Activated naive CD4-positive, alpha-beta T cell treated with anti-CD3 and anti-CD28 coated beads for 36 hours (primary cell): ENCODE measurements at regions not wholly inside any gene's neighbourhood (a gene's known extent, or its start where the extent isn't known, plus 50 kb on each side); places are given as distances from the start of the nearest gene placed in this dataset.

Experiments used
- CTCF ChIA-PET: fragments of 350-600 bp; sonication (Branson Sonifier 250); formaldehyde crosslinking; loops from one replicate; lab custom pipeline; 2021; ENCODE audit warnings: antibody characterized with exemption; lab: Charles Lee
- DNase-seq: peaks from one replicate; pipeline ENCODE4 v3.0.0-alpha.2; 2020
- H3K27ac Mint-ChIP-seq: one replicate; pipeline ENCODE4 v1.8.0; 2021; ENCODE audit warnings: mild to moderate bottlenecking, mixed read lengths
- H3K27me3 Mint-ChIP-seq: one replicate; pipeline ENCODE4 v1.8.0; 2021; ENCODE audit warnings: low read depth, mixed read lengths
- H3K36me3 Mint-ChIP-seq: one replicate; pipeline ENCODE4 v1.8.0; 2021; ENCODE audit warnings: low read depth, mixed read lengths
- H3K4me1 Mint-ChIP-seq: one replicate; pipeline ENCODE4 v1.8.0; 2021; ENCODE audit warnings: low read depth, mixed read lengths
- H3K4me3 Mint-ChIP-seq: one replicate; pipeline ENCODE4 v1.8.0; 2021; ENCODE audit warnings: mild to moderate bottlenecking, moderate library complexity, mixed read lengths
- H3K9me3 Mint-ChIP-seq: one replicate; pipeline ENCODE4 v1.8.0; 2021; ENCODE audit warnings: mixed read lengths
- intact Hi-C: fragments of 100-400 bp; cut with micrococcal nuclease; formaldehyde crosslinking; loops from one replicate; pipeline ENCODE4 v1.15.1; 2023

DNA sequence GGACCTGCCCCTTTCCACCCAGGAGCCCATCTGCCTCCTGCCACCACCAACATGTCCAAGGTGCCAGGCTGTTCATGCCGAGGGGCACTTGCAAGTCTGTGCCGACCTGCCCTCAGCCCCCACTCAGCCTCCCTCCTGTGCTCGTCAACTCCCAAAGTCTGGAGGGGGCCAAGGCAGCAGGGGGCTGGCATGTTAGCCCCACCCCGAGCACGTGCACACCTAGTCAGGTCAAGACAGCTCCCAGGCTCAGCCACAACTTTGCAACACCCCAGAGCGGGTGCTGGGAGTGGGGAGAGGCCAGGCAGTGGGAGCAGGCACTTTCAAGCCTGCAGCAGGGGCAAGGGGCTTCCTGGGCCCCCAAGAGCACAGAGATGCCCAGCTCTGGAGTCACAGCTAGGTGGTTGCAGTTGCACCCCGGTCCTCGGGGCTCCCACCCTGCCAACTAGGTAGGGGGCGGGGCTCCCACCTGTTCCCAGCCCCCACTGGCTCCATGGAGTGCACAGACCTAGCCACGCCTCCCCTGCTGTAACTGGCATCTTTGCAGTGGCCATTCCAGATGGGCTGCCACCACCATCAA, 272.5 kb downstream of the CETN3 start:
- no peak overlapping the region for H3K4me3 Mint-ChIP-seq
- H3K27ac Mint-ChIP-seq: no peak overlapping the region
- H3K36me3 Mint-ChIP-seq: no peaks in the 10 kb centered on the region
- no peaks in the 10 kb centered on the region for H3K9me3 Mint-ChIP-seq
- intact Hi-C loops: loop anchor here (5.0 kb wide), 1 partner anchor 130 kb away; no protein-coding TSS in a partner anchor
- no peaks in the 10 kb centered on the region for H3K4me1 Mint-ChIP-seq
- CTCF ChIA-PET: interaction anchor here (0.9 kb wide), 1 partner anchor 298 kb away, joined by 3 read pairs; no protein-coding TSS in a partner anchor
- no peaks in the 10 kb centered on the region for H3K27me3 Mint-ChIP-seq
- DNase-seq: no peak

DNA sequence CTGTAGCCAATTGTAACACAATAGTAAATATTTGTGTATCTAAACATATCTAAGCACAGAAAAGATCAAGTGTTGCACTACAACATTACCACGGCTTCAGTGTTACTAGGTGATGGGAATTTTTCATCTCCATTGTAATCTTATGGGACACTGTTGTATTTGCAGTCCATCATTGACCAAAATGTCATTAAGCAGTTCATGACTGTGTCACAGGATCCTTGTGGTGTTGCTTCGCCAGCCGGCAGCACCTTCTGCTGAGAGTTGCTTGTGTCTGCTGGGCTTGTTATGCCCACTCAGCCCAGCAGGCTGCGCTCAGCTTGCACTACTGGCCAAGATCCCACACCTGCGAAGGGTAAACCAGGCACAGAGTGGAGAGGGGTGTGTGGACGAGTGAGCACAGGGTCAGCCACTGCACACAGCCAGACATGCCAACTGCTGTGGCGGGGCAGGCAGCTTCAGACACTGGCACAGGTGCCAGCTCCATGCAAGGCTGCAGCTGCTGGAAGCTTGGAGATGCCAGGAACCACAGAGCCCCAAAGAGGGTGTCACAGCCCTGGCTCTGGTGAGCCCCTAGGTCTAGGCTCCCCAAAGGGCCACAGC, 273.7 kb downstream of the CETN3 start:
- Mint-ChIP-seq H3K27me3 (no peaks in the 10 kb centered on the region), H3K27ac (no peak overlapping the region), H3K36me3 (no peaks in the 10 kb centered on the region), H3K9me3 (no peaks in the 10 kb centered on the region), H3K4me1 (no peaks in the 10 kb centered on the region), H3K4me3 (no peak overlapping the region)
- DNase-seq: no peak
- intact Hi-C loops: loop anchor here (5.0 kb wide), 1 partner anchor 131 kb away; no protein-coding TSS in a partner anchor
- CTCF ChIA-PET: interaction anchor here (0.9 kb wide), 1 partner anchor 300 kb away, joined by 3 read pairs; no protein-coding TSS in a partner anchor

DNA sequence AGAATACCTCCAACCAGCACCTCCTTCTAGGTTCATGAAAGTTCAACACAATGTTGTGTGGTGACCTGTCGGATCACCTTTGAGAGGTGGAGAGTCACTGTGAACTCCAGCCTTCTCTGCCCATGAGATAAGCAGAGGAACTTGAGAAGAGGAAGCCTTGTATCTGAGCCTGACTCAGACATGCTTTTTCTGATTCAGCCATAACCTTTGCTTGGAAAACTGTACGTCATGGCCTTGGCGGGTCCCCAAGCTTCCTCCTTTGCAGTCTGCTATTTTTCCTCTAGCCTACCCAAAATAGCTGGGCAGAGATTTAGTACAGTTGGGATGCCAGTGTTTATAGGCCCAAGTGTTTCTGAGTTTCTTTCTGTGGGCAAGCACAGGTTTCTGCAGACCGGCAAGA, 274.7 kb downstream of the CETN3 start:
- no peak overlapping the region for H3K4me3 Mint-ChIP-seq
- intact Hi-C loops: loop anchor here (5.0 kb wide), 1 partner anchor 132 kb away; no protein-coding TSS in a partner anchor
- H3K36me3 Mint-ChIP-seq: no peaks in the 10 kb centered on the region
- CTCF ChIA-PET: no interaction called here
- no peak overlapping the region for H3K27ac Mint-ChIP-seq
- no peaks in the 10 kb centered on the region for H3K9me3 Mint-ChIP-seq
- H3K4me1 Mint-ChIP-seq: no peaks in the 10 kb centered on the region
- no peak for DNase-seq
- H3K27me3 Mint-ChIP-seq: no peaks in the 10 kb centered on the region

DNA sequence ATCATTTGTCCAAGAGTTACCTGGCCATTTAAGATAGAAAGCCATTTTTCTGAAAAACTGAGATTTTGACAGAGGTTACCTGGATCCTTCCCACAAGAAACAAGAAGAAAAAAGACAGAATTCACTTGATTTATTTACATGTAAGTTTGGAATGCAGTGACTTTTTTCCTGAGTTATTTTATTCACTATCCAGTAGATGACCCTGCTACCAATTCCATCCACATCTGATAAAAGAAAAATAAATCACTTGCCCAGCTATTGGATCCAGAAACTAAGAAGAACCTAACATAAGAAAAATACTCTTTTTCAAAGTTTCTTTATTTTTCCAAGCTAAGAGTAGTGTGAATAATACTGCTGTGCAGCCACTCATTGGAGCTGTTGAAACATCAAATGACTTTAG, 275.2 kb downstream of the CETN3 start:
- DNase-seq: no peak
- Mint-ChIP-seq H3K36me3 (no peaks in the 10 kb centered on the region), H3K9me3 (no peaks in the 10 kb centered on the region), H3K4me1 (no peaks in the 10 kb centered on the region), H3K4me3 (no peak overlapping the region), H3K27ac (no peak overlapping the region), H3K27me3 (no peaks in the 10 kb centered on the region)
- intact Hi-C loops: no loop called here
- CTCF ChIA-PET: no interaction called here

DNA sequence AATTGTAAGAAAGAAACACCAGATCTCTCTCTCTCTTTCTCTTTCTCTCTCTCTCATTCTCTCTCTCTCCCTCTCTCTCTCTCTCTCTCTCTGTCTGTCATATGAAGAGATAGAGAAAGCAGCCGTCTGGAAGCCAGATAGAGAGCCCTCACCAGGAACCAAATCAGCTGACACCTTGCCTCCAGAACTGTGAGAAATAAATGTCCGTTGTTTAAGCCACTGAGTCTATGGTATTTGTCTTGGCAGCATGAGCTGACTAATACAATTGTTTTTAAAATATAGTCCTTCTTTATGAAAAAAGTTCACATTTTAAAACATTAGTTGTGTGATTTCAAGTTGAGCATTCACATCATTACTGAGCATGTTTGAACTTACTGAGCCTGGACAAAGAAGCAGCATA, 275.6 kb downstream of the CETN3 start:
- no peak overlapping the region for H3K4me3 Mint-ChIP-seq
- no peaks in the 10 kb centered on the region for H3K36me3 Mint-ChIP-seq
- no peak overlapping the region for H3K27ac Mint-ChIP-seq
- no peaks in the 10 kb centered on the region for H3K9me3 Mint-ChIP-seq
- intact Hi-C loops: no loop called here
- no peak for DNase-seq
- H3K27me3 Mint-ChIP-seq: no peaks in the 10 kb centered on the region
- H3K4me1 Mint-ChIP-seq: no peaks in the 10 kb centered on the region
- CTCF ChIA-PET: no interaction called here

DNA sequence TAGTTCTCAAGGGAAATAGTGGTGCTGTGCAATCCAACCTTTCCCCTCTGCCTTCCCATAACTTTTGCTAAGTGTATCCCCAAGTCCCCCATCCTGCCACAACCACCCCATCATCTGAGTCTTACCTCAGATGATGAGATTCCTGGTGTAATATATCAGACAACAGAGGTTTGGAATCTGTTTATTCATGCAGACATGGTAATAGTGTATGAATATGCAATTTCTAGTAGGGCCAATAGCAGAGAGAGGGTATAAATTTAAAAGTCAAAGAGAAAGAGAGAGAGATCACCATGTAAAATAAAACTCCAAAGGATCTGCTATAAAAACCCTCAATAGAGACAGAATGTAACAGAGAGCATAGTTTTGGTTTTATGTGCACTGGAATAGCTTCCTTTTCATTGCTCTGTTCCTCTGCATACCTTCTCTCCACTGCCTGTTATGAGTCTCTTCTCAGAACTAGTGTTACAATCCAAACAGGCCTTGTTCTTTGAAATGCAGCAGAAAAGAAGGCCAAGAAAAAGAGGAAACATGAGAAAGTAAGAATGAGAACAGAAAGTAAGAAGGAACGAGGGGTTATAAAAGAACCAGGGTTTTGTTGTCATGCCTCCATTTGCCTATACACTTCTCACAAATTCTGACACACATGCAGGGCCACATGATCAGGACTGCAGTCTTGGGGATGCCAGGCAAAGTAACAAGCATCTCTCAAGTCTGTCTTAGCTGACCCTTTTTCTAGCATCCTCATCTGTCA, 278.0 kb downstream of the CETN3 start:
- DNase-seq: no peak
- H3K36me3 Mint-ChIP-seq: no peaks in the 10 kb centered on the region
- no peaks in the 10 kb centered on the region for H3K9me3 Mint-ChIP-seq
- H3K4me1 Mint-ChIP-seq: no peaks in the 10 kb centered on the region
- H3K27me3 Mint-ChIP-seq: no peaks in the 10 kb centered on the region
- no peak overlapping the region for H3K27ac Mint-ChIP-seq
- no peak overlapping the region for H3K4me3 Mint-ChIP-seq
- CTCF ChIA-PET: no interaction called here
- intact Hi-C loops: no loop called here

DNA sequence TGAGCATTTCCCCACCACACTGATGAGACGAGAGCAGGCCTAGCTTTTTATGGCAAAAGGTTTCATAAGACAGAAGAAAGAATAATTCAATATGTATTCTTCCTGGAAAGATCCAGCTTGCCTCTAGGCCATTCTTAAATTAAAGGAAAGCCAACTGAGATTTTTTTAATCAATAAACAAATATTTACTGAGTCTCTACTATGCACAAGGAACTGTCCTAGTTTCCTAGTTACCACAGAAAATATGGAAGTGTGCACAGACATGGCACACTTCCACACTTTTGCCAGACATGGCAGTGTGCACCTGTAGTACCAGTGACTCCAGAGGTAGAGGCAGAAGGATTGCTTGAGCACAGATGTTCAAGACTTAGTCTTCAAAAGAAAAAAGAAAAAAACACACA, 281.0 kb downstream of the CETN3 start:
- DNase-seq: no peak
- no peaks in the 10 kb centered on the region for H3K36me3 Mint-ChIP-seq
- H3K27me3 Mint-ChIP-seq: no peaks in the 10 kb centered on the region
- no peak overlapping the region for H3K27ac Mint-ChIP-seq
- CTCF ChIA-PET: no interaction called here
- no peaks in the 10 kb centered on the region for H3K4me1 Mint-ChIP-seq
- intact Hi-C loops: no loop called here
- H3K9me3 Mint-ChIP-seq: no peaks in the 10 kb centered on the region
- H3K4me3 Mint-ChIP-seq: no peak overlapping the region

DNA sequence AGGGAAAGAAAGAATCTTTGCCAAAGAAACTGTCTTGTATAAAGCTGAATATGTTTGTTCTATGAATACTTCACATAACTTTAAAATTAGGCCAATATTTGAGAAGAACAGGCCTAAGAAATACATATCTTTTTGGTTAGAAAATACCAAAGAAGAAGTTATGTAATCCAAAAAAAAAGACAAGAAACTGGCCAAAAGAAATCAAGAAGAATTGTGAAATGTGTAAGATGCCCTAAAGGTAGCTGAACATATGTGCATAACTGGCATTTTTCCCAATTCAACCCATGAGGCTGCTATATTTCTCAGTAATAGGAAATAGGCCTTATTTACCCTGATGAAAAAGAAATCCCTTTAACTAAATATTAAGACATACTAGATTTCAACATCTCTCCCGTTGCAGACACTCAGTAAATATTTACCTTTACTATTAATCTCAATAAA, 290.0 kb downstream of the CETN3 start:
- H3K27ac Mint-ChIP-seq: no peak overlapping the region
- H3K4me1 Mint-ChIP-seq: no peaks in the 10 kb centered on the region
- H3K36me3 Mint-ChIP-seq: no peaks in the 10 kb centered on the region
- no peak for DNase-seq
- H3K27me3 Mint-ChIP-seq: no peaks in the 10 kb centered on the region
- CTCF ChIA-PET: no interaction called here
- no peaks in the 10 kb centered on the region for H3K9me3 Mint-ChIP-seq
- H3K4me3 Mint-ChIP-seq: no peak overlapping the region
- intact Hi-C loops: no loop called here

DNA sequence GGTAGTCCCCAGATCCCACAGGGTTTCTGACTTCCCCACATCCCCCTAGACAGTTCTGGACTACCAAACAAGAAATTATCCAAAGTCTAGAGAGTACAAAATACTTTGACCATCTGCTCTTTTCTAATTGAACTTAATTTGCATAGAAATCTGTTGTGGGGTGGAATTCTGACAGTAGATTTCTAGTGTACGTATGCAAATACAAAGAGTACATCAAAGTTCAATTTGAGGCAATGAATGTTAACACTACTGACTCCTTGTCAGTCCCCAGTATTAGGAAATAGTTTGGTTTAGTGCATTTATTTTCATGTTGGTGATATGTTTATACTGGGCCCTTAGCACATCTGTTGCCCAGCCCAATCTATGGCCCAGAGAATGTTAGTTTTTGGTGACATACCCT, 292.6 kb downstream of the CETN3 start:
- Mint-ChIP-seq H3K27me3 (no peaks in the 10 kb centered on the region), H3K36me3 (no peaks in the 10 kb centered on the region), H3K4me1 (no peaks in the 10 kb centered on the region), H3K4me3 (no peak overlapping the region), H3K27ac (no peak overlapping the region), H3K9me3 (no peaks in the 10 kb centered on the region)
- intact Hi-C loops: no loop called here
- CTCF ChIA-PET: no interaction called here
- DNase-seq: no peak

DNA sequence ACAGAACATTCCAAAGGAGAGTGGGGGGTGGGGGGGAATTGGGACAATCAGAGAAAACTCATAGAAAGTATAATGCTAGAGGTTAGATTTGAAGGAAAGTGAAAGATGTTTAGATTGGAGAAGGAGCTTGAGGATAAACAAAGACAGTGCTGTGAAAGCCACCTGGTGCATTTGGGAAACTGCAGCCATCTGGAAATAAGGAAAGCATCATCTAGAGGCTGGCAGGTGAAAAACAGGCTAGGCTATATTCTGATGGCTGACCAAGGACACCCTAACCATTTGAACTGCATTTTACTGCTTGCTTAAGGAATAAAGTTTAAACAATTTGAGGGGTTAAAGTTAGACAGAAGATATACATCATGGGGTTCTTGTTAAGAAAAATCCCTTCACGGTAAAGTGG, 296.4 kb downstream of the CETN3 start:
- intact Hi-C loops: no loop called here
- Mint-ChIP-seq H3K9me3 (no peaks in the 10 kb centered on the region), H3K36me3 (no peaks in the 10 kb centered on the region), H3K27ac (no peak overlapping the region), H3K4me1 (no peaks in the 10 kb centered on the region), H3K27me3 (no peaks in the 10 kb centered on the region), H3K4me3 (no peak overlapping the region)
- CTCF ChIA-PET: no interaction called here
- no peak for DNase-seq

DNA sequence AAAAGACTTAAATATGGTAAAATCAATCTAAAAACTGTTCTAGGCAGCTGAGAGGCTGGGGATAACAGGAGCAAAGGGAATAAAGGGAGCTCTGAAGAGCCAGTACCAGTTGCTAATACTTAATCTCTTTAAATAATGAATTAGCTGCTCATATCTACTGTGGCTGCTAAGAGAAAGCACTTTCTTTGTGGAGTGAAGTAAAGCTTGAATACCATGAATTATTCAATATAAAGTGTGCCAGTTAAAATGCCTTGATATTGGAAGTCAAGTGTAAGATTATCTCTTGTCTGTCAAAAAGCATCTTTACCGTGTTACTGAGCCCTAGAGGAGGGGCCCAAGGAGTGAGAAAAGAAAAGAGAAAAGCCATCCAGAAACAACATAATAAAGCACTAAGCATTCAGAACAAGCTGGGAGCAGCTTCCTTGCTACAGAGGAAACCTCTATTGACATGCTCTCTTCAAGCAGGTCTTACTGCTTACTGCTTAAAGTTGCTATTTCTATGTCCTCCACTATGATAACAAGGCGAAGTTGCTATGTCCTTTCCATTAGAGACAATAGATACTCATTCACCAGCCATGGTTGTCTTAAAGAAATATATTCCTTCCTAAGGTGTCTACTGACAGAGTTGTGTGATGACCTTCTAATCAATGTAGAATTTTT, 297.4 kb downstream of the CETN3 start:
- H3K36me3 Mint-ChIP-seq: no peaks in the 10 kb centered on the region
- CTCF ChIA-PET: interaction anchor here (0.5 kb wide), 1 partner anchor 55 kb away, joined by 3 read pairs; no protein-coding TSS in a partner anchor
- H3K4me1 Mint-ChIP-seq: no peaks in the 10 kb centered on the region
- intact Hi-C loops: no loop called here
- no peak overlapping the region for H3K27ac Mint-ChIP-seq
- DNase-seq: no peak
- no peak overlapping the region for H3K4me3 Mint-ChIP-seq
- H3K27me3 Mint-ChIP-seq: no peaks in the 10 kb centered on the region
- no peaks in the 10 kb centered on the region for H3K9me3 Mint-ChIP-seq

DNA sequence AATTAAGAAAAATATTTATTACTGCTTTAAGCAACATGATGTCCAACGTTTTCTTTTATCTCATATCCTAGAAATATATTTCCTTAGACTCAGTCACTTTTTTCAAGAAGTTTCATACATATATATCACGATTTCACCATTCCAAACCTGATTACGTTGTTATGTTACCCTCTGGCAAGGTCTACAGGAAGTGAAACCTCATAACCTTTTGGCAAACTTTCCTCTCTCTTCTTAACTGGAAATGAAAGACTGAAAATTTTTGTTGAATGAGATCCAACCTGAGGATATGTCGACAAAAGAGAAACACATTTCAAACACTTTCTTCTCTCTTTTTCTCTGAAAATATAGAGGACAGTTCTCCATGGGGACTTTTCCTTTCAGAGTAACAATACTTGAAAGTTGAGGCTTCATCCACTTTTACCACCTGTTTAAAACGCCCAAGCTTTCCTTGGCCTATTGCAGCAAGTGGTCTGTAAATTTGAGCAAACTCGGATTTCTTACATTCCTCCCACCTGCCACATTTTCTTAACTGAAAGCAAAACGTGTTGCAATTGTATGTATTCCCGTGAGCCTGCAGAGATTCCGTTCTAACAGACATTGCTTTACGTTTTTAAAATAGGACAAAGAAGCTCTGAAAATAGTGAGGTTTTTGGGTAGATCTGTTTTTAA, 298.1 kb downstream of the CETN3 start:
- DNase-seq: no peak
- Mint-ChIP-seq H3K27ac (no peak overlapping the region), H3K4me1 (no peaks in the 10 kb centered on the region), H3K27me3 (no peaks in the 10 kb centered on the region), H3K36me3 (no peaks in the 10 kb centered on the region), H3K9me3 (no peaks in the 10 kb centered on the region), H3K4me3 (no peak overlapping the region)
- intact Hi-C loops: no loop called here
- CTCF ChIA-PET: interaction anchor here (0.5 kb wide), 1 partner anchor 56 kb away, joined by 3 read pairs; no protein-coding TSS in a partner anchor
